ENCODE measurements at regions not wholly inside any gene's neighbourhood (a gene's known extent, or its start where the extent isn't known, plus 50 kb on each side); places are given as distances from the start of the nearest gene placed in this dataset.
"Not testable (repeated sequence)": the region's sequence is repeated elsewhere in the genome, so short reads cannot be mapped to it uniquely, and the experiment has no call there.

DNA sequence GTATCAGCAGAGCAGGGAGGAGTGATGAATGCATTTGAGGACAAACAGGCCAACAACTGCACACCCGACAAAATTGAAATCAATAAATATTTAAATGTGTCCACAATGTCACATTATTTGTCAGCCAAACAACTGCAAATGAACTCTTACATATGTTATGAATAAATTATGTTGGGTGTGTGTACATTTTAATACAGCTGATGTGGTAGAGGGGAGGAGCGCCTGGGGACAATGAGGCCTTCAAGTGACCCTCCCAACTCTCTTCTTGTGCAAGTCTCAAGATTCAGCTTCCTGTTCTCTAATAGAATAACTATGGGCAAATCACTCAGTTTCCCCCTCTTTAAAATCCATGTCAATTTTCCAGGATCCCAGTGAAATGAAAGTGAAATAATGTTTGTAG, 303.2 kb downstream of the TSHZ3 start:
- no peak for DNase-seq

DNA sequence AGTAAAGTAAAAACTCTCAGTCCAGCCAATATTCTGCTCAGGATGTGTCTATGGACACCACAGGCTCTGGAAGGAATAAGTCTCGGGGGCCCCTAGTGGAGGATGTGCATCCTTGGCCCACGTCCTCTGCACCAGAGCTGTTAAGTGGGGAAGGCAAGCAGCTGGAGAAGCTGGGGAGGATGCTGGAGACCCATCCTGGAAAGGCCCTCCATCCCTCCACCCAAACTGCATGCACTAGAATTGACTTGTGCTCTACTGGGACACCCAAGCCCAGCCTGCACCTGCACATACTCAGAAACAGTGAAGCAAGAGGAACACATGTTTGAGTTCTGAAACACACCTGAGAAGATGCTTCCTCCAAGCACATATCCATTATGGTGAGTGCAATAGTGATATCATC, 307.8 kb downstream of the TSHZ3 start:
- no peak for DNase-seq

DNA sequence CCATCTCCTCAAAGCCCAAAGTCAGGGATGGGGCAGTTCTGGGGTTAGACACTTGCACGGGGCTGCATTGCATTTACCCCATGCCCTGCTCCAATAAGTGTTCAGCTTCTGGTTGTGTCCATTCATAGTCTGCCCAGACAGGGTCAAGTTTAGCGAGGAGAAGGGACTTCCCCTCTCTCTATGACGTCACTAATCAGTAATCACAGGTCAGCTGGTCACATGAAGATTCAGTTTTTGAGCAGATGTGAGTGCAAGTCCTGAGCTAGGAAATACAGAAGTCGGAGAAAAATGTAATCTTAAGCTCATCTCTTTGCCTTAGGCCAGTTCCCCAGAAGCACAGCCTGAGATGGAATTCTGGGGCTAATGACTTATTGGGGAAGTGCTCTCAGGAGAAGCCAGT, 310.1 kb downstream of the TSHZ3 start:
- no peak for DNase-seq

DNA sequence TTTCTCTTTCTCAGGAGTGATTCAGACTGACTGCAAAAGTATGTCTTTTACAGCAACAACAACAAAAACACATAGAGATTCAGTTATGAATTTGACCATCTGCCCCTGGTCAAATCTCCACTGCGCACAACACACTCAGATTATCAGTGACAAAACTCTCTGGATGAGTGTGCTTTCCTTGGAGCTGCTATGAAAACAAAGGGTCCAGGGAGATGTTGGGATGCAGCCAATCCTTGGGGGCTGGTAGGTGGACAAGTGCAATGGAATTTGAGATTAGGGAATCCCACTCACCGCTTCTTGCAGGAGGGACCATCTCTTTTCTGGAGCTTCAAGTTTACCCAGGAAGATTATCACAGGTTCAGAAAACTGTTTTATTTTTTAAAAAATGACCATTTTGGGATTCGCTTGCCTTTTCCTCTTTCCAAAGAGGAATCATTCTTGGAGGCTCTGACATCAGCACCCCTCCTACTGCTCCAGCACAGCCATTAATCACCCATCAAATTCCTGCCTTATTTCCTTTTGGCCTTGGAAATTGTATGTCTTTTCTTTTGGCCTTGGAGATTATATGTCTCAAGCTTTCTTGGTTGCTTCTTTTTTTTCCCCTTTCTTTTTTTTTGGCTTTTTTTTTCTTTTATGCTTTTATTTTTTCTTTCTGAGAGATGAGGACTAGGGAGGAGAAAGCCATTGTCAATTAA, 311.8 kb downstream of the TSHZ3 start:
- no peak for DNase-seq

DNA sequence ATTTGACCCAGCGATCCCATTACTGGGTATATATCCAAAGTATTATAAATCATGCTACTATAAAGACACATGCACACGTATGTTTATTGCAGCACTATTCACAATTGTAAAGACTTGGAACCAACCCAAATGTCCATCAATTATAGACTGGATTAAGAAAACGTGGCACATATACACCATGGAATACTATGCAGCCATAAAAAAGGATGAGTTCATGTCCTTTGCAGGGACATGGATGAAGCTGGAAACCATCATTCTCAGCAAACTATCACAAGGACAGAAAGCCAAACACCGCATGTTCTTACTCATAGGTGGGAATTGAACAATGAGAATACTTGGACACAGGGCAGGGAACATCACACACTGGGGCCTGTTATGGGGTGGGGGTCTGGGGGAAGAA, 317.8 kb downstream of the TSHZ3 start:
- not testable (repeated sequence) for DNase-seq

DNA sequence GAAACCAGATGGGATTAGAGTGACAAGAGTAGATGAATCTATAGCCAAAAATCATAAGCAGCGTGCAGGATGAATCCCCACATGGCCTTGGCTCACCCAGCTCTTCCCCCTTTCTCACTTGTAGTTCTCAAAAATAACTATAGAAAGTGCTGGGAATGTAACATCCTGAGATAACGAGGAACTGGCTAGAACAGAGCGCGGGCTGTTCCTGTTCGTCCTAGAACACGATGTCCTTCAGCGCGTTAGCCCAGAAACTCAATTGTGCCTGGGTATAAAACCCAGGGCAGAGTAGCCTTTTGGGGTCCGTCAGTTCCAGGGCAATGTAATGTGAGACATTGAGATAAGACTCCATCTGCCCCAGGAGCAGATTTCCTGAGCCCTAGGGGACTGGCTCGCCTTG, 326.2 kb downstream of the TSHZ3 start:
- DNase-seq: no peak

DNA sequence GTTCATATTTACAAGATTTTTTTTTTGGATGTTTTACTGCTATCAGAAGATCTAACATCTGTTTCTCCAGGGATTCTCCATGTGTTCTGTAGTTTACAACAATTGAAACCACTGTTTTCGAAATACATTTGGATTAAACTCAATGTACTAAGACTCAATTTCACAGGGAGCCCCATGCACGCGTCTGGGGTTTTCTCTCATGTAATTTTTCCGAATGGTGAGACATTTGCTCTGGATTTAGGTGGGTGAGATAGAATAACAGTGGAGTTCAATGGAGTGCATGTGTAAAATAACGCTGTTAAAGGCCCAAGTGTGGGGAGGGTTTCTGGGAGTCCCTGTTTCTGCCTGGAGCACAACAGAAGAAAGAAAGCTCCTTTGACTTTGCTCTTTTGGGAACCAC, 330.3 kb downstream of the TSHZ3 start:
- DNase-seq: no peak

DNA sequence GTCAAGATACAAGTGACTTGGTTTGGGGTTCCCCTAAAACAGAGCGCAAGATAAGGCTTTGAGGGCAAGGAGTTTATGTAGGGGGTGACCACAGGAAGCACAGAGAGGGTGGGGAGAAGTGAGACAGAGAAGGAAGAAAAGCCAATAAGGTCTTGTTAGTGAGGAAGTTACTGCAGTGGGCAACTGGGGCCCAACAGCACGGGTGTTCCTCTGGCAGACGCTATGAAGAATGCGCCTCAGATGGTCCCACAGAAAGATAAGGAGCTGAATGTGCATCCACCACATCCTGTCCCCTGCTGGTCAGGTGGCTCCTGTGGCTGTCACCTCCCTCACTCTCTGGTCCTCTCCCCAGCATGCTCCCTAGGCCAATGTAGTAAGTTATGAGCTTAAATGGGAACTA, 333.5 kb downstream of the TSHZ3 start:
- no peak for DNase-seq

DNA sequence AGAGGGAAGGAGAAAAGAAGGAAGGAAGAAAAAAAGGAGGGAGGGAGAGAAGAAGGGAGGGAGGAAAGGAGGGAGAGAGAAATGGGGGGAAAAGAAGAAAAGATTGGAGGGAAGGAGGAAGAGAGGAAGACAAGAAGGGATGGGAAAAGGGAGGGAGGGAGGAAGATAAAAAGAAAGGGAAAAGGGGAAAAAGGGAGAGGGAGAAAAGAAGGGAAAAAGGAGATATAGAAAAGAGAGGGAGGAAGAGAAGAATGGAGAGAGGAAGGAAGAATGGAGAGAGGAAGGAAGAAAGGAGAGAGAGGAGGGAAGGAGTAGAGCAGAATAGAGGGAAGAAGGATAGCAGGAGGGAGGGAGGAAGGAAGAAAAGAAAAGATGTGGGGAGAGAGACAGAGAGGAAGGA, 334.6 kb downstream of the TSHZ3 start:
- DNase-seq: no peak

DNA sequence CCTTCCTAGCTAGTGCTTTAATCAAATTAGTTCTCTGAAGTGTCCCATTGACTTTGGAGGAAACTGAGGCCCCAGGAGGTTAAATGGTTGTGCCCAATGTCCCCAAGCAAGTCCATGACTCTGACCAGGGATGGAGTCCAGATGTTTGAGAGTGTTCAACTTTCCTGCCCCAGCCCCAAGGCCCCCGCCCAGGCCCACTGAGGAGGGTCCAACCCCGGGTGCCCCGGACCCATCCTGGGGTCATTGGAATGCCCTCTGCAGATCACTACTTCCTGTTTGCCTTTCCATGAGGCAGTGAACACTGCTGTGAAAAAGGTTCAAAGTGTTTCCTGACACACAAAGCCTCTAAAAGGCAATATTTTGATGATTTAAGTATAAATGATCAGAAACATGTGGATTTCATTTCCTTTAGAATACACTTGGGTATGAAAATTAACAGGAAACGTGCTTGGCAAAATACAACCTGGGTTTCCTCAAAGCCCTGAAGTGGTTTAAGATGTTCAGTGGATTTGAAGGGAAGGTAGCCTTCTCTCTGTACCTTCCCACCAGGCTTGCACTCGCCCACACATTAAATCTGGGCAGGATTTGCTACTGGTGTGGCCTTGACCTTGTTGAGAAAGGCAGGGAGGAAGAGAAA, 335.7 kb downstream of the TSHZ3 start:
- DNase-seq: no peak

DNA sequence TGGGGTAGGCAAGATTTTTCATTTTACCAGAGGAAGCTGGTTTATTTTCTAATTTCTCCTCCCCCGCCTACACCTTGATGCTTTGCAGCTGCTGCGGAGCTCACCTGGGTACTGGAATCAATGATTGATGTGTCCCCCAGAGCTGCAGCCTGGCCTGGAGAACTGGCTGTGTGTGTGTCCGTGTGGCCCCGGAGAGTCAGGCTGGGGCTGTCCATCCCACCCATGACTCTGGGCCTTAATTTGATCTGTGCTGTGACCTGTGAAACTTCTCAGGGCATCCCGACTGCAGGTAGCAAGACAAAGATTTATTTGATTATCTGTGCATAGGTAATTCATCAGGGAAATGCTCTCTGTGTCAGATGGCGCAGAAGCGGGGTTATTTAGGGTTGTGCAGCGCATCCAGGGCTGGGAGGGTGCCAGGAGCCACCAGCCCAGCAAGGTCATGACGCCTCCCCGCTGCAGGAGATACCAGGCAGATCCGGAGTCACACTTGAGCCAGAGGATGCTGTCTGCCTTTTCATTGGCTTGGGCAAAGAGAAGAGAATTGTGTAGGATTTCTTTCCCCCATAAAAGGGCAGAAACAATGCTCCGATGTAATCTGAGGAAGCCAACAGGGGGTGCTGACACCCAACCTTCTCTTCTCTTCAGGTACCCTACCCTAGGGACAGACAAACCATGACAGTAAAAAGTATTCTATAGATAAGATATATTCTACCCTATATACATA, 346.6 kb downstream of the TSHZ3 start:
- no peak for DNase-seq

DNA sequence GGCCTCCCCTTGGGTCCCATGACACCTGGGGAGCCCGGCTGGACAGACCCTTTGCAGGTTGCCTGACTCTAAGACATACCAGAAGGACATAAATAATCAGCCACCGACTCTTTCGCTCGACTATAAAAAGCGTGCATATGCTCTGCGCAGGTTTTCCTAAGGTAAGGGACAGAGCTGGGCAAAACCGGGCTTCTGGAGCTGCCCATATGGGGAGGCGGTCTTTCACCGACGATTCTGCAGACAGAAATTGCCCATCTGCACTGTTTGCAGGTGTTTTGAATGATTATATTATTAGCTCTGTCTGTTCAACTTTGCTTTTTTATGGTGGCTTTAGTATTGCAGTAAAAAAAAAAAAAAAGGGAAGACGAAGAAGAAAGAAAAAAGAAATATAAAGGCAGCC, 347.2 kb downstream of the TSHZ3 start:
- DNase-seq: no peak

DNA sequence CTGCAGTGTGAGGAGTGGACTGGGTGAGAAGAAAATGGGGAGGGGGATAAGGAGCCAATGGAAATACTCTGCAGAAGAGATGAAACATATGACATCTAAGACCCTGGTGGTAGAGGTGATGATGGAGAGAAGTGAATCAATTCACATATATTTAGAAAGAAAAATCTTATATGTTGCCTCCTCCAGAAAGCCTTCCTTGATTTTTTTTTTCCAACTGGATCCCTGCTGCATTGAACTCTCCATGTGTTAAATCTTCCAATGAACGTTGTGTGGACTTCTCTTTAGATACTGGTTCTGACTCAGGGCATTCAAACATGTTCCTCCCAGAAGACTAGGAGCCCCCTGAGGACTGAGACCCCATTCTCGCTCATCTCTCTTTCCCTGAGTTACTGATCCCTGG, 348.3 kb downstream of the TSHZ3 start:
- no peak for DNase-seq

DNA sequence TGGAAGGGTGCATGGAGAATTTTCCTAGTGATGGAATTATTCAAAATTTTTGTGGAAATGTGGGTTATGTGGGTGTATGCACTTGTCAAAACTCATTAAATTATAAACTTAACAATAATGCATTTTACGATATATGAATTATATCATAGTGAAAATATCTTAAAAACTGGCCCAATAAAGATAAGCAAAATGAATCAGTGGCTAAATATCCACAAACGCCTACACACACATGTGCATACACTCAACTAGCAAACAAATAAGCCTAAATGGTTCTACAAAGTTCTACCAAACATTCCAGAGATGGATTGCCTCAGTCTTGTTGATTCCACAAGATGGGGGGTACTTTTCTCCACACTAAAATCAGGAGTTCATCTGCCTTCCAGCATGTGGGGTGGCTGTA, 349.5 kb downstream of the TSHZ3 start:
- DNase-seq: no peak

DNA sequence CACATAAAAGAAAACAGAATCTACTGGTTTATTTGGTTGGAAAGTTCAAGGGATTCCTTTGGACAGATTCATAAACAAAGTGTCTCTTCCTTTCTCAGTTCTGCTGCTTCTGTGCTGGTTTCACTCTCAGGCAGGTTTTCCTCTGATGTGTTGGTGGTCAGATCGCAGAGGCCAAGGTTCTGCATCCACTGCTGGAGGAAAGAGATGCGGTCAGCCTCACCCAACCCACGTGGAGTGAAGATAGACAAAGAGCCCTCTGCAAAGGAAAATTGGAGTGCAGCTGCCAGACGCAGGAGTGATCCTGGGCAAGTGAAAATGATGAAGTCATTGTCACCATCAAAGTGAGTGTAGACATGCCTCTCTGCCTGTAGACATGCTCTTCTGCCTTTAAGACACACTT, 352.0 kb downstream of the TSHZ3 start:
- no peak for DNase-seq

DNA sequence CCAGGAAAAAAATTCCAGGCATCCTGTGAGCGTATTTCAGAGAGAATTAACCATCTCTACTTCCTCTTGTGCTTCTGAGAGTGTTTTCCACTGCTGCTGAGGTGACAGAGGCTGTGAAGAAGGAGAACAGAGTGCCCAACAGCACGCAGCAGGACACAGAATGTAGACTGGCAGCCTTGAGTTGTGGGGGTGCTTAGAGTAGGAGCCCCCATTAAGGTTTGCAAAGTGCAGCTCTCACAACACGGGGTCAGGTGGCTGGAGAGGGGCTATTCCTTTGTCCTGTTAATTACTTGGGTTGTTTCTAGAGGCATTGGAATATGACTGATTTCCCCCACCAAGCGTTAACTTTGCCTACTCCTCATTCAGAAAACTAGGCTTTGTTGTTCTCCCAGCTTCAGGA, 370.6 kb downstream of the TSHZ3 start:
- no peak for DNase-seq

DNA sequence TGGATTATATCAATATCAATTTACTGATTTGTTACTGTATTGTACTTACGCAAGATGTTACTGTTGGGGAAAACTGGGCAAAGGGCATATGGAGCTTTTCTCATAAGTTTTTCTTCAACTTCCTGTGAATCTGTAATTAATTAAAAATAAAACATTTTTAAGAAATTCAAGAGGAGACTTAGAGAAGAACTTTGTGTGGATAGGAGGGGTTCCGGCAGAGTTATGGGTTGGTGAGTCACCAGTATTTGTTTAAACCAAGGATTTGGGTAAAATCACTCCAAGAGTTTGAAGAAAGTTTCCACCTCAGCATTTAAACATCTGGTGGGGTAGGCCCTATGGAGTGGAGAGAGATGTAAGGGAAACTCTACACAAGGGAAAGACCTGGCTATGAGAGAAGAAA, 379.6 kb downstream of the TSHZ3 start:
- DNase-seq: no peak

DNA sequence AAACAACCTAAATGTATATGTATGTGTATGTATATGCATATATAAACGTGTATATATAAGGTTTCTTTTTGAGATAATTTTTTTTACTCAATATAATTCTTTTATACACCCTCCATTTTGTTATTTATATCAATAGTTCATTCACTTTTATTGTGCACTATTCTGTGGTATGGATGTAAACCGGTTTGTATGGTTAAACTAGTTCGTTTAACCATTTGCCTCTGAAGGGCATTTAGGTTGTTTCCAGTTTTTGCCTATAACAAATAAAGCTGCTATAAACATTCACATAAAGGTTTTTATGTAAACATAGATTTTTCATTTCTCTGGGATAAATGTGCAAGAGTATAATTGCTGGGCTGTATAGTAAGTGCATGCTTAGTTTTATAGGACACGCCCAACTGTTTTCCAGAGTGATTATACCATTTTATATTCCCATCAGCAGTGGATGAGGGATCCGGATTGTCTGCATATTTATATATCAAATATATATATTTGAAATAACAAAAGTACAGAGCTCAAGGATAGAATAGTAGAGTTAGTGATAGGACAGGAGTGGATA, 380.3 kb downstream of the TSHZ3 start:
- DNase-seq: no peak

DNA sequence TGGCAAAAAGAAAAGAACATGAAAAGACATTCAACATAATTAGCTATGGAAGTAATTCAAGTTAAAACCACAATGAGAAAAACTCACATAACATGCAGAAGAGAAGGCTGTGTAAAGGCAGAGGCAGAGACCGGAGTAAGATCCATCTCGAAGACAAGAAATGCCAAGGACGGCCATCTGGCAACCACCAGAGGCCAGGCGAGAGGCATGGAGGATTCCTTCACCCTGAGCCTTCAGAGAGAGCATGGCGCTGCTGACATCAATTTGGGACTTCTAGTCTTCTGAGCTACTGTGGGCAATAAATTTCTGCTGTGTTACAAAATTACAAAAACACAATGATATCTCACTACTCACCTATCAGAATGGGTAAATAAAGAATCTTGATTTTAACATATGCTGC, 381.0 kb downstream of the TSHZ3 start:
- DNase-seq: no peak

DNA sequence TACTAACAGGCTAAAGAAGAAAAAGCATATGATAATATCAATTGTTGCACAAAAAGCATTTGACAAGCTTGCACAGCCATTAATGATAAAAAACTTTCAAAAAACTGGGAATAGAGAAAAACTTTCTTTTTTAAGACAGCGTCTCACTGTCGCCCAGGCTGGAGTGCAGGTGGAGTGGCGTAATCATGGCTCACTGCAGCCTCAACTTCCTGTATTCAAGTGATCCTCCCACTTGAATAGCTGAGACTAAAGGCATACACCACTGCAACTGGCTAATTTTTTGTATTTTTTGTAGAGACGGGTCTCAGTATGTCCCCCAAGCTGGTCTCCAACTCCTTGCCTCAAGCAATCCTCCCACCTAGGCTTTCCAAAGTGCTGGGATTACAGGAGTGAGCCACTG, 382.8 kb downstream of the TSHZ3 start:
- no peak for DNase-seq

DNA sequence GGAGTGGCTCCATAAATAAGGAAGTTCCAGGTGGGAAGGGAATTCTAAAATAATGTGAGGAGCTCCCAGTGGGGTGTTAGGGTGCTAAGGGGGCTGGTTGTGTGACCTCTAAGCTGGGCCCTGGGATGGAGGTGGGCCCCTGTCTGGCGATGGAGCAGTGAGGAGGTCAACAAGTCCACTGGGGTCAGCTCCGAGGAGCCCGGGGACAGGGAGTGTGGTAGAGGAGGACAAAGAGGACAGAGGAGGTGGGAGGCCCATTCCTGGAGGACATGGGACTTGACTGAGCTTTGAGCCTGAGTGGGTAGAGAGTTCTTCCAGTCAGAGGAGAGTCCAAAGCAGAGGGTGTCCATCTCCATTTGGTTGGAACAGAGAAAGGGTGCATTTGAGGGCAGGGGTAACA, 390.2 kb downstream of the TSHZ3 start:
- no peak for DNase-seq
